ENCODE measurements at regions not wholly inside any gene's neighbourhood (a gene's known extent, or its start where the extent isn't known, plus 50 kb on each side); places are given as distances from the start of the nearest gene placed in this dataset.

DNA sequence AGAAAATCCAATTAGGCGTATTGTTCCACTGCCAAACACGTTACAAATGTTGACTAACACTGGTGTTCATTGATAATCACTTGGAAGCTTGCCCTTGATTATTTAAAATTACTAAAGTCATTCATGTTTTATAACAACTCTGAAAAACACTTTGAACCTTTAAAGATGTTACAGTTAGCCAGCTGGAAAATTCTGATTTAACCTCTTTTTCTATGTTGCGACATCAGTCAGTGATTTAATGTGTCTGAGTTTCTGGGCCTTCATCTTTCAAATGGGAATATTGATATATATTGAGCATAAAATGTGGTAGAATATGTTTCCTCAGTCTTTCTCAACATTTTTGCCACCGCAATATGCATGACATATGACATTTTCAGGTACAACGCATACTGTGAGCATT is 274.1 kb upstream of the TENM3 start:
- DNase-seq (ENCODE audit: low read depth): no peak
- TF ChIP-seq, protein P1, sequence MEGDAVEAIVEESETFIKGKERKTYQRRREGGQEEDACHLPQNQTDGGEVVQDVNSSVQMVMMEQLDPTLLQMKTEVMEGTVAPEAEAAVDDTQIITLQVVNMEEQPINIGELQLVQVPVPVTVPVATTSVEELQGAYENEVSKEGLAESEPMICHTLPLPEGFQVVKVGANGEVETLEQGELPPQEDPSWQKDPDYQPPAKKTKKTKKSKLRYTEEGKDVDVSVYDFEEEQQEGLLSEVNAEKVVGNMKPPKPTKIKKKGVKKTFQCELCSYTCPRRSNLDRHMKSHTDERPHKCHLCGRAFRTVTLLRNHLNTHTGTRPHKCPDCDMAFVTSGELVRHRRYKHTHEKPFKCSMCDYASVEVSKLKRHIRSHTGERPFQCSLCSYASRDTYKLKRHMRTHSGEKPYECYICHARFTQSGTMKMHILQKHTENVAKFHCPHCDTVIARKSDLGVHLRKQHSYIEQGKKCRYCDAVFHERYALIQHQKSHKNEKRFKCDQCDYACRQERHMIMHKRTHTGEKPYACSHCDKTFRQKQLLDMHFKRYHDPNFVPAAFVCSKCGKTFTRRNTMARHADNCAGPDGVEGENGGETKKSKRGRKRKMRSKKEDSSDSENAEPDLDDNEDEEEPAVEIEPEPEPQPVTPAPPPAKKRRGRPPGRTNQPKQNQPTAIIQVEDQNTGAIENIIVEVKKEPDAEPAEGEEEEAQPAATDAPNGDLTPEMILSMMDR (conservative IDR thresholded peaks at IDR 0.05; ENCODE audit: low read depth, low read length): no peak
- H3K4me3 ChIP-seq (ENCODE audit: low read length): no peak overlapping the region

DNA sequence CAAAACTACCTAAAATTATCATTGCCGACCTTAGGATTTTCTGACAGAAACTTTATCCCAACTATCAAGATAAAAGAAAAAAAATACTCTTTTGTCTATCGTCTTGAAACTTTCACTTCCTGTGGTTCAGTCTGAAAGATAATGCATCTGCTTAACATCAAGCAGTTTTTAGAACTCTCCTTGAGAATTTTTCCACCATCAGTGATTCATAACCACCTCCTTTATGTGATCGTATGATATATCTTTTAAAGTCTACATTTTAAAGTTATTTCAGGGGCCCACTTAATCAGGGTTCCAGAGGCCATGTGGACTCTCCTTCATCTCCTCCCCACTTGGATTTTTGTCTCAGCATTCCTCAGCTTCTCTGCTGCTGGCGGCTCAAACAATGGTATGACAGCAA is 272.8 kb upstream of the TENM3 start:
- TF ChIP-seq, protein P1 (conservative IDR thresholded peaks at IDR 0.05; ENCODE audit: low read depth, low read length): no peak
- no peak for DNase-seq (ENCODE audit: low read depth)

DNA sequence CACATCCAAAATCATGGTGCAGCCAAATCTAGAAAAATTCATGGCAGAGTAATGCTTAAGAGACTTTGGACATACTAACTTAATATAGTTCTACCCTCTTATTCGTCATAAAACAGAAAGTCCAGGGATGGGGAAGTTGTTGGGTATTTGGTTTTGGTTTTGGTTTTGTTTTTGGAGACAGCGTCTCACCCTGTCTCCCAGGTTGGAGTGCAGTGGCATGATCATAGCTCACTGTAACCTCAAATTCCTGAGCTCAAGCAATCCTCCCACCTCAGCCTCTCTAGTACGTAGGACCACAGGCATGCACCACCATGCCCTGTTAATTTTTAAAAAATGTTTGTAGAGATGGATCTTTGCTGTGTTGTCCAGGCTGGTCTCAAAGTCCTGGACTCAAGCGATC is 271.8 kb upstream of the TENM3 start:
- no peak overlapping the region for H3K4me3 ChIP-seq (ENCODE audit: low read length)
- no peak for DNase-seq (ENCODE audit: low read depth)

More for the DNA sequence above, 272.8 kb upstream of the TENM3 start:
- H3K4me3 ChIP-seq (ENCODE audit: low read length): no peak overlapping the region

DNA sequence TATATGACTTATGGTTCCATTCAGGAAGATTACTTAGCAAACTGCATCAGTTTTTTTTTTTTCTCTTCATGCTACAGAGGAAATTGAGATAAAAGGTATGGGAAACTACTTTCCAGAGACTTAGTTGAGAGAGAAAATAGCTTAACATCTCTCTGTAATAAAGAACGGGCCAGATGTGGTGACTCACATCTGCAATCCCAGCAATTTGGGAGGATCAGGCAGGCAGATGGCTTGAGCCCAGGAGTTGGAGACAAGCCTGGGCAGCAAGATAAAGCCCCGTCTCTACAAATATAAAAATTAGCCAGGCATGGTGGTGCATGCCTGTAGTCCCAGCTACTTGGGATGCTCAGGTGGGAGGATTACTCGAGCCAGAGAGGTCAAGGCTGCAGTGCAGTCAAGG is 271.2 kb upstream of the TENM3 start:
- DNase-seq (ENCODE audit: low read depth): no peak
- TF ChIP-seq, protein P1 (conservative IDR thresholded peaks at IDR 0.05; ENCODE audit: low read depth, low read length): no peak
- H3K4me3 ChIP-seq (ENCODE audit: low read length): no peak overlapping the region

More for the DNA sequence above, 271.8 kb upstream of the TENM3 start:
- TF ChIP-seq, protein P1 (conservative IDR thresholded peaks at IDR 0.05; ENCODE audit: low read depth, low read length): no peak

DNA sequence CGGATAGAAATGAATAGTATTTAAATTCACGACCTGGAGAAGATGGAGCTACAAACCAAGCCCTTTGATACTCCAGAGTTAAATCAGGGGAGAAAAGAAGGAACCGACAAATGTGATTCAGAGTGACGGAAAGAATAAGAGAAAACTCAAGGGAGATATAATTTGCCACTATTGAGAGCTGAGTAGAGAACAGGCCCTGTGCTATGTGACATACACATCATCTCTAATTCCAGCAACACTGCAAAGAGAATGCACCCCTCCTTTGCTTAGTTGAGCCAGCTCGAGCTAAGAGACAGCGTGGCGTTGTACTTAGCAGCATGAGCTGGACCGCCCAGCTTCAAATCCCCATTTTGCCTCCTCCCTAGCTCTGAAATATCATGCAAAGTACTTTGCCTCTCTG is 266.4 kb upstream of the TENM3 start:
- DNase-seq (ENCODE audit: low read depth): no peak
- TF ChIP-seq, protein P1 (conservative IDR thresholded peaks at IDR 0.05; ENCODE audit: low read depth, low read length): no peak
- H3K4me3 ChIP-seq (ENCODE audit: low read length): no peak overlapping the region

DNA sequence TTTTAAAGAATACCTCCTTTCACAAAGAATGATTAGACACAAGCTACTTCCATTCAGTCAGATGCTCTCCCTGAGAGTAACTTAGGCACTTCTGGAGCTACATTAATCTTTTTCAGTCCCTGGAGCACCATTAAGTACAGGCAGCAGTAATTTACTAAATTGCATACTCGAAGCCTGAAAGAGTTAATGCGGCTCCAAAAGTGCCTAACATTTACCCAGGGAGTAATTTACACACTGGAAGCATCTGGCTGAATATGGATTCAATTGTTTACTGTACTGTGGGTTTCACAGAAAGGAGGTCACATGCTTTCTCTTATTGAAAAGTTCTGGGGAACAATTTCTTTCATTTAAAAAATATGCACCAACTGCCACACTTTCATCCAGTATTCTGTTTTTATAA is 260.8 kb upstream of the TENM3 start:
- DNase-seq (ENCODE audit: low read depth): no peak
- TF ChIP-seq, protein P1 (conservative IDR thresholded peaks at IDR 0.05; ENCODE audit: low read depth, low read length): no peak
- H3K4me3 ChIP-seq (ENCODE audit: low read length): no peak overlapping the region

DNA sequence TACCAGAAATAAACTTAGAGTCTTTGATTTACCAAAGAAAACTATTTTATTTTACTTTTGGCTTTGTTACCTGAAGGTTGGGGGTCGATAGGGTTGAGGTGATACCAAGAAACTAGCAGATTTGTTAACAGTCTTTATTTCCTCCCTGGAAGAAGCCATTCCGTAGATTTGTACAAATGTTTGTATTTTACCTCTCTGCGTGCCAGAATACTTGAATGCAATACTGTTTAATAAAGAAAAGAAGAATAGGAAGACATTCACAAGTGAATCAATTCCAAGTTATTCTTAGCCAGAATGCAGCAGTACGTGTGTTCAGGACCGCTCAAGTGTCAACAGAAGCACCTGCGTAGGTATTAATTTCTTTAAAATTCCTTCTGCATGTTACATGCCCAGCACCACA is 260.3 kb upstream of the TENM3 start:
- TF ChIP-seq, protein P1 (conservative IDR thresholded peaks at IDR 0.05; ENCODE audit: low read depth, low read length): no peak
- no peak overlapping the region for H3K4me3 ChIP-seq (ENCODE audit: low read length)
- no peak for DNase-seq (ENCODE audit: low read depth)

All from retinal pigment epithelial cell (primary cell).